Prostate gland (tissue), 2 donors: ENCODE measurements at regions not wholly inside any gene's neighbourhood (a gene's known extent, or its start where the extent isn't known, plus 50 kb on each side); places are given as distances from the start of the nearest gene placed in this dataset.

Experiments used
- POLR2AphosphoS5 ChIP-seq: sonication (generic); formaldehyde crosslinking; IDR thresholded peaks from one replicate; pipeline ENCODE4 v1.6.1; 2017; ENCODE audit warnings: antibody characterized with exemption
- TF ChIP-seq, protein P1 (sequence below), 4 experiments: fragments of 200-600 bp in 2 of 4; fragments of 450-650 bp in 2 of 4; sonication (generic) in 2 of 4; IDR thresholded peaks; 1 replicate in 3 of 4; 2 replicates in 1 of 4; pipeline ENCODE4 v1.5.1; 2016 to 2019; ENCODE audit warnings: antibody characterized with exemption in 4 of 4, mild to moderate bottlenecking in 2 of 4, moderate library complexity in 2 of 4

DNA sequence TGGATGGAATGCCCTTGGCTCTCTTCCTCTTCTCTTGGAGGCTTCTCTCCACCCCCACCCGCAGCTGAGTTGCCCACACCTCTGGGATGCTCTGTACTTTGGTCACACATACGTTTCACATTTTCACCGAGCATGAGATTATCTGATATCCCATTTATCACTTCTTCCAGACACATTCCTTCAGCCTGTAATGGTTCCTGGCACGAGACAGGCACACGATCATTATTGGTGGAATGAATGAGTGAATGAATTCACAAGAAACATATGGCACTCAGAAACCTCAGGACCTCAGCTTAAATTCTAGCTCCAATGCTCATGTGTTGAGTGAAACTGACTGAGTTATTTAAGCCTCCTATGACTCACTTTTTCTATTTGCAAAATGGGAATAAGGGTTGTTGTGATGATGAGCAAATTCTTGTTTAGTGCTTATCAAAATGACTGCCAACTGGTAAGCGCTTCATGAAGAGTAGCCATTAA, 242.7 kb upstream of the JUN start:
- TF ChIP-seq, protein P1, sequence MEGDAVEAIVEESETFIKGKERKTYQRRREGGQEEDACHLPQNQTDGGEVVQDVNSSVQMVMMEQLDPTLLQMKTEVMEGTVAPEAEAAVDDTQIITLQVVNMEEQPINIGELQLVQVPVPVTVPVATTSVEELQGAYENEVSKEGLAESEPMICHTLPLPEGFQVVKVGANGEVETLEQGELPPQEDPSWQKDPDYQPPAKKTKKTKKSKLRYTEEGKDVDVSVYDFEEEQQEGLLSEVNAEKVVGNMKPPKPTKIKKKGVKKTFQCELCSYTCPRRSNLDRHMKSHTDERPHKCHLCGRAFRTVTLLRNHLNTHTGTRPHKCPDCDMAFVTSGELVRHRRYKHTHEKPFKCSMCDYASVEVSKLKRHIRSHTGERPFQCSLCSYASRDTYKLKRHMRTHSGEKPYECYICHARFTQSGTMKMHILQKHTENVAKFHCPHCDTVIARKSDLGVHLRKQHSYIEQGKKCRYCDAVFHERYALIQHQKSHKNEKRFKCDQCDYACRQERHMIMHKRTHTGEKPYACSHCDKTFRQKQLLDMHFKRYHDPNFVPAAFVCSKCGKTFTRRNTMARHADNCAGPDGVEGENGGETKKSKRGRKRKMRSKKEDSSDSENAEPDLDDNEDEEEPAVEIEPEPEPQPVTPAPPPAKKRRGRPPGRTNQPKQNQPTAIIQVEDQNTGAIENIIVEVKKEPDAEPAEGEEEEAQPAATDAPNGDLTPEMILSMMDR (IDR thresholded peaks at IDR 0.05), result no peak
- TF ChIP-seq POLR2AphosphoS5, result no peak
